ENCODE measurements at regions not wholly inside any gene's neighbourhood (a gene's known extent, or its start where the extent isn't known, plus 50 kb on each side); places are given as distances from the start of the nearest gene placed in this dataset.

GRCh38 chr2:58638256-58638805 is 397.2 kb upstream of the FANCL start:
- no peaks in the 10 kb centered on the region for H3K9me3 ChIP-seq
- no peak for TF ChIP-seq CTCF (IDR thresholded peaks at IDR 0.05; ENCODE audit: low read depth, low read length)
- H3K27me3 ChIP-seq = no peaks in the 10 kb centered on the region
- H3K36me3 ChIP-seq = no peaks in the 10 kb centered on the region
- H3K4me1 ChIP-seq = no peaks in the 10 kb centered on the region
- DNase-seq = no peak
- no peak overlapping the region for H3K4me3 ChIP-seq (ENCODE audit: low read depth, low read length)

GRCh38 chr2:58636872-58637271 is 395.7 kb upstream of the FANCL start:
- H3K27me3 ChIP-seq = no peaks in the 10 kb centered on the region
- H3K4me3 ChIP-seq (ENCODE audit: low read depth, low read length) = no peak overlapping the region
- H3K4me1 ChIP-seq = no peaks in the 10 kb centered on the region
- DNase-seq = no peak
- no peak for TF ChIP-seq CTCF (IDR thresholded peaks at IDR 0.05; ENCODE audit: low read depth, low read length)
- H3K36me3 ChIP-seq = no peaks in the 10 kb centered on the region
- H3K9me3 ChIP-seq = no peaks in the 10 kb centered on the region

- no peaks in the 10 kb centered on the region for H3K36me3 ChIP-seq
- H3K27me3 ChIP-seq = no peaks in the 10 kb centered on the region
- no peak for TF ChIP-seq CTCF (IDR thresholded peaks at IDR 0.05; ENCODE audit: low read depth, low read length)
- H3K9me3 ChIP-seq = no peaks in the 10 kb centered on the region
- no peak for DNase-seq
- H3K4me1 ChIP-seq = no peaks in the 10 kb centered on the region
- no peak overlapping the region for H3K4me3 ChIP-seq (ENCODE audit: low read depth, low read length)
Measured at GRCh38 chr2:58635801-58636375, 394.8 kb upstream of the FANCL start.

GRCh38 chr2:58634653-58635370 is 393.7 kb upstream of the FANCL start:
- H3K4me3 ChIP-seq (ENCODE audit: low read depth, low read length) = no peak overlapping the region
- no peaks in the 10 kb centered on the region for H3K36me3 ChIP-seq
- TF ChIP-seq CTCF (IDR thresholded peaks at IDR 0.05; ENCODE audit: low read depth, low read length) = no peak
- no peaks in the 10 kb centered on the region for H3K9me3 ChIP-seq
- no peaks in the 10 kb centered on the region for H3K27me3 ChIP-seq
- DNase-seq = no peak
- H3K4me1 ChIP-seq = no peaks in the 10 kb centered on the region

GRCh38 chr2:58633613-58634365 is 392.7 kb upstream of the FANCL start:
- Histone ChIP-seq H3K4me1 (no peaks in the 10 kb centered on the region), H3K27me3 (no peaks in the 10 kb centered on the region), H3K9me3 (no peaks in the 10 kb centered on the region), H3K36me3 (no peaks in the 10 kb centered on the region), H3K4me3 (ENCODE audit: low read depth, low read length) (no peak overlapping the region)
- DNase-seq = no peak
- TF ChIP-seq CTCF (IDR thresholded peaks at IDR 0.05; ENCODE audit: low read depth, low read length) = no peak

Measured in BE2C (cell line).